HUES64 (cell line): ENCODE measurements at regions not wholly inside any gene's neighbourhood (a gene's known extent, or its start where the extent isn't known, plus 50 kb on each side); places are given as distances from the start of the nearest gene placed in this dataset.

Experiments
- H3K27ac ChIP-seq: 2 replicates; pipeline ENCODE4 v1.7.0; 2013; ENCODE audit warnings: low read depth, low read length, inconsistent platforms
- H3K27me3 ChIP-seq: 2 replicates; pipeline ENCODE4 v1.6.1; 2013; ENCODE audit warnings: mild to moderate bottlenecking, low read length; ENCODE audit not compliant: insufficient read depth
- H3K36me3 ChIP-seq: 2 replicates; pipeline ENCODE4 v1.6.1; 2013; ENCODE audit warnings: mild to moderate bottlenecking, low read length; ENCODE audit not compliant: insufficient read depth
- H3K4me1 ChIP-seq: 2 replicates; pipeline ENCODE4 v1.6.1; 2013; ENCODE audit warnings: mild to moderate bottlenecking, low read length, moderate library complexity; ENCODE audit not compliant: insufficient read depth
- H3K4me3 ChIP-seq: 2 replicates; pipeline ENCODE4 v1.5.1; 2013; ENCODE audit warnings: mild to moderate bottlenecking, low read length, moderate library complexity
- H3K9ac ChIP-seq: 2 replicates; pipeline ENCODE4 v1.6.1; 2013; ENCODE audit warnings: mild to moderate bottlenecking, low read depth, low read length
- H3K9me3 ChIP-seq: 2 replicates; pipeline ENCODE4 v1.6.1; 2013; ENCODE audit warnings: low read depth, low read length; ENCODE audit not compliant: insufficient read depth
- WGBS: fragments of 150-250, 120-280 bp; methylation state at CpG from one replicate; pipeline ENCODE4 v1.1.7; 2013; ENCODE audit warnings: missing lambda C conversion rate; 5-methylcytosine and 5-hydroxymethylcytosine counted together

- Histone ChIP-seq H3K4me1 (peaks cover 3% of the 10 kb centered on the region; the same call in 1 of the 2 replicates), H3K4me3 (no peak overlapping the region), H3K9ac (no peak overlapping the region), H3K36me3 (no peaks in the 10 kb centered on the region), H3K9me3 (no peaks in the 10 kb centered on the region), H3K27ac (no peak overlapping the region), H3K27me3 (no peaks in the 10 kb centered on the region)
- WGBS, result 87% methylated on average over 9 of the region's 9 CpGs
Observed at GRCh38 chr1:14300991-14301703, 297.3 kb upstream of the KAZN start.

DNA sequence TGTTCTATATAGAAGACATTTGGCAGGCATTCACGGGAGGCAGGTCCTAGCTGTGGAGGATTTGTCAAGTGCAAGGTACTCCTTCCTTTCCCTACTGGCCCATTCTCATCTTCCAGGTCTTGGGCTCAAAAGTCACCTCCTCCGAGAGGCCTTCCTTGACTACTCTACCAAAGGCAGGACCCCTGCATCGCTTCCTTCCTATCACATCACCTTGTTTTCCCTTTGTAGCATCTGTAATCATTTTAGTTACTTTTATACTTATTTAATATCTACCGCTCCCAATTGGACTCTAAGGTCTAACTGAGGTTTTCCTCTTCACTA lies 296.8 kb upstream of the KAZN start:
- no peaks in the 10 kb centered on the region for H3K27me3 ChIP-seq

GRCh38 chr1:14302025-14302424 lies 296.5 kb upstream of the KAZN start:
- no peaks in the 10 kb centered on the region for H3K36me3 ChIP-seq
- peaks cover 3% of the 10 kb centered on the region; the same call in 1 of the 2 replicates for H3K4me1 ChIP-seq
- 92% methylated on average over 3 of the region's 3 CpGs for WGBS
- no peaks in the 10 kb centered on the region for H3K27me3 ChIP-seq
- no peaks in the 10 kb centered on the region for H3K9me3 ChIP-seq
- H3K27ac ChIP-seq, result no peak overlapping the region
- H3K9ac ChIP-seq, result no peak overlapping the region
- no peak overlapping the region for H3K4me3 ChIP-seq

More for the DNA sequence above, 296.8 kb upstream of the KAZN start:
- Histone ChIP-seq H3K4me1 (peaks cover 3% of the 10 kb centered on the region; the same call in 1 of the 2 replicates), H3K4me3 (no peak overlapping the region), H3K36me3 (no peaks in the 10 kb centered on the region), H3K9me3 (no peaks in the 10 kb centered on the region), H3K27ac (no peak overlapping the region), H3K9ac (no peak overlapping the region)
- WGBS, result 96% methylated on average over 3 of the region's 4 CpGs

GRCh38 chr1:14303011-14303410 lies 295.5 kb upstream of the KAZN start:
- Histone ChIP-seq H3K4me1 (no peaks in the 10 kb centered on the region), H3K36me3 (no peaks in the 10 kb centered on the region), H3K4me3 (no peak overlapping the region), H3K9ac (no peak overlapping the region), H3K27ac (no peak overlapping the region), H3K27me3 (no peaks in the 10 kb centered on the region), H3K9me3 (no peaks in the 10 kb centered on the region)
- WGBS, result 90% methylated on average over 5 of the region's 5 CpGs

DNA sequence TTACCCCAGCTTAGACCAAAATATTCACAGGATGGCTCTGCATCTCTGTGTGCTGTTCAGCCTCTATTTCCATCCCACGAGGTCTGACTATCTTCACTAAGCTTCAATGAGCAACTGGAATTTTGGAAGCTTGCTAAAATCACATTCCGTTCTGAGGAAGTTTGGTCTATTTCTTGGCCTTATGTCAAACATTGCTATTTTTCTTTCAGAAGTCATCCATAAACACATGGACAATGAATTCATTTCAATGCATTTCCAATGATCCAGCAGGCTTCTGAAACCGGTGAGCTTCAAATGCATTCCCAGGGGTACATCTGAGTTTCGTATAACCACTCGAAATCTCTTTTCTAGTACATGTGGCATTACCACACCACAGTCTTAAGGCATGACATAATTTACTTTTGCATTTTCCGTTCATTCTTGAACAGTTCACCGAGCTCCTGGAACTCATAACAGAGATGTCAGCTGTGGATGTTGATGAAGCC lies 294.1 kb upstream of the KAZN start:
- Histone ChIP-seq H3K9ac (no peak overlapping the region), H3K36me3 (no peaks in the 10 kb centered on the region), H3K4me1 (no peaks in the 10 kb centered on the region), H3K9me3 (no peaks in the 10 kb centered on the region), H3K27ac (no peak overlapping the region), H3K4me3 (no peak overlapping the region), H3K27me3 (no peaks in the 10 kb centered on the region)
- 95% methylated on average over 7 of the region's 7 CpGs for WGBS

DNA sequence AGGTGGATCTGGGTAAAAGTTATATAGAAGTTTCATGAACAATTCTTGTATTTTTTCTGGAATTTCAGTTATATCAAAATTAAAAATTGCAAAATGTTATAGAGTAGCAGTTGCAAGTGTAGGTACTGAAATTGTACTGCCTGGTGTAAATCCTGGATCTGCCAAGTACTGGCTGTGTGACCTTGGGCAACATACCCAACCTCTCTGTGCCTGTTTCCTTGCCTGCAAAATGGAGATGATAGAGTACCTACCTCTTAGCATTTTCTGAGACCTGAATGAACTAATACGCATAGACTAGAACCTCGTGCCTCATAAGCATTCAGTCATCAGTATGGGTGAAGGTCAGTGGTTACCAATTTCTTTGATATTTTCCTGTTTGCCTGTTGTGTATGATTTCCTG lies 290.0 kb upstream of the KAZN start:
- Histone ChIP-seq H3K27me3 (no peaks in the 10 kb centered on the region), H3K4me1 (no peaks in the 10 kb centered on the region), H3K36me3 (no peaks in the 10 kb centered on the region), H3K4me3 (no peak overlapping the region), H3K9me3 (no peaks in the 10 kb centered on the region), H3K27ac (no peak overlapping the region), H3K9ac (no peak overlapping the region)
- 96% methylated on average over 2 of the region's 2 CpGs for WGBS

- Histone ChIP-seq H3K4me1 (no peaks in the 10 kb centered on the region), H3K9ac (no peak overlapping the region), H3K36me3 (no peaks in the 10 kb centered on the region), H3K27ac (no peak overlapping the region), H3K9me3 (no peaks in the 10 kb centered on the region), H3K4me3 (no peak overlapping the region), H3K27me3 (no peaks in the 10 kb centered on the region)
- WGBS, result 93% methylated on average over 3 of the region's 3 CpGs
Observed at GRCh38 chr1:14309984-14310383, 288.5 kb upstream of the KAZN start.

DNA sequence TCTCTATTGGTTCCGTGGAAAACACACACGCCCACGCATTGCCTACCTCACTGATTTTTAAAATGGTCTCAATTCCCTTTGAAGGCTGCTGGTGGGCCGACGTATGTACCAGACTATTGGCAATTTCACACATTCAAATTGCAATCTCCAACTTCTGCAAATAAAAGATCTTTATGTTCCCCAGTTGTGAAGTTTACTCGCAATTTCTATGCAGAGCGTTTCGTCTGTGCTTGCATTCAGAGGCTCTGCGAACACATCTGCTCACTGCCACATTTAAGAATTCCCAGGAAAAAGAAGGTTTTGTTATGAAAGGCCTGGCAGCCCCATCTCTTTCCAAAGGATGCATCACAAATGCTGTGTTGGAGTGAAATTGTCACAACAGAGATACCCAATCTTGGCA lies 288.0 kb upstream of the KAZN start:
- H3K27me3 ChIP-seq, result no peaks in the 10 kb centered on the region
- H3K4me1 ChIP-seq, result no peaks in the 10 kb centered on the region
- H3K9ac ChIP-seq, result no peak overlapping the region
- 95% methylated on average over 9 of the region's 9 CpGs for WGBS
- no peaks in the 10 kb centered on the region for H3K36me3 ChIP-seq
- H3K9me3 ChIP-seq, result no peaks in the 10 kb centered on the region
- no peak overlapping the region for H3K4me3 ChIP-seq
- H3K27ac ChIP-seq, result no peak overlapping the region

DNA sequence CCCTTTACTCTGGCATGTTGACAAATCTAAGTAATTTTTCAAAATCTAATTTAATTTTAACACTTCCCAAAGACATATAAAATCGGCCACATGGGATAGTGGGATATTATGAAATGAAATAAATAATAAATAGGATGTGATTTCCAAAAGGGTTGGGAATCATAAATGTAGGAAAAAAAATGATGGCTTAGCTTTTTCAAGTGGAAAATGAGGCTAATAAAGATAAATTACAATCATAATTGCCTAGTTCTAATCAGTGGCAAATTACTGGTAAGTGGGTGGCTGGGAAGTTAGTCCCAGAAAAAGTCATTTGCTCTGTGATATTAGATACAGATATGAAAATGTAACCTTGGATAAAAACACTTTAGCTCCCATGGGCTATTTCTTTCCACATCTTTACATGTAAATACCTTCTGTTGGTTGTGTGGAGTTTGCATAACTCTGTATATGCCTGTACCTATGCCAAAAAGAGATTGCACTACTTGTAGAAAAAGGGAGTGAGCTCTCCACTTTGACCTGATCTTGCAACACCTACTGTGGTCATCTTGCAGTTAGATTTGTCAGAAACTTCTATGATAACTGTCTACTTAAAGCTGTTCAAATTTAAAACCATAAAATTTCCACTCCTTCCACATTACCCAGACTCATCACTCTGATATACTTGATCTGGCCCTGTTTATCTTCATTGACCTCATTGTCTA lies 284.6 kb upstream of the KAZN start:
- H3K27ac ChIP-seq, result no peak overlapping the region

GRCh38 chr1:14318830-14319229 lies 279.7 kb upstream of the KAZN start:
- no peaks in the 10 kb centered on the region for H3K27me3 ChIP-seq
- no peaks in the 10 kb centered on the region for H3K9me3 ChIP-seq
- no peak overlapping the region for H3K4me3 ChIP-seq
- no CpG with 5 or more reads among the region's 1 CpG for WGBS
- H3K27ac ChIP-seq, result no peak overlapping the region
- no peak overlapping the region for H3K9ac ChIP-seq
- no peaks in the 10 kb centered on the region for H3K36me3 ChIP-seq
- peaks cover 26% of the 10 kb centered on the region for H3K4me1 ChIP-seq

More for the DNA sequence above, 284.6 kb upstream of the KAZN start:
- H3K36me3 ChIP-seq, result no peaks in the 10 kb centered on the region
- H3K4me1 ChIP-seq, result no peaks in the 10 kb centered on the region
- H3K9me3 ChIP-seq, result no peaks in the 10 kb centered on the region
- no peaks in the 10 kb centered on the region for H3K27me3 ChIP-seq
- 100% methylated on average over 1 of the region's 1 CpG for WGBS
- H3K9ac ChIP-seq, result no peak overlapping the region
- no peak overlapping the region for H3K4me3 ChIP-seq

- Histone ChIP-seq H3K36me3 (no peaks in the 10 kb centered on the region), H3K27ac (no peak overlapping the region), H3K4me1 (peaks cover 26% of the 10 kb centered on the region), H3K9me3 (no peaks in the 10 kb centered on the region), H3K9ac (no peak overlapping the region), H3K4me3 (no peak overlapping the region), H3K27me3 (no peaks in the 10 kb centered on the region)
- WGBS, result 56% methylated on average over 2 of the region's 2 CpGs
Observed at GRCh38 chr1:14320518-14320917, 278.0 kb upstream of the KAZN start.
